Erythroblast (primary cell): ENCODE measurements at regions not wholly inside any gene's neighbourhood (a gene's known extent, or its start where the extent isn't known, plus 50 kb on each side); places are given as distances from the start of the nearest gene placed in this dataset.
"Not testable (repeated sequence)": the region's sequence is repeated elsewhere in the genome, so short reads cannot be mapped to it uniquely, and the experiment has no call there.

ENCODE experiments used
- GATA1 ChIP-seq: IDR thresholded peaks from 2 replicates; pipeline ENCODE4 v1.6.1; 2011; ENCODE audit warnings: low read depth, mild to moderate bottlenecking, control low read depth, low read length, moderate library complexity
- POLR2A ChIP-seq: IDR thresholded peaks from 2 replicates; pipeline ENCODE4 v1.6.1; 2011; ENCODE audit warnings: mild to moderate bottlenecking, low read length

- TF ChIP-seq POLR2A, GATA1: not testable (repeated sequence)
Measured at GRCh38 chr13:78866076-78866475, 207.1 kb upstream of the OBI1 start.
